OCI-LY1 (cell line): ENCODE measurements at regions not wholly inside any gene's neighbourhood (a gene's known extent, or its start where the extent isn't known, plus 50 kb on each side); places are given as distances from the start of the nearest gene placed in this dataset.
A peak's percentile ranks its signal among the peaks of the same experiment; 100 is the strongest.

ENCODE experiments used
- CTCF ChIP-seq: fragments of 200-600 bp; sonication (generic), shearing (Covaris generic); IDR thresholded peaks from 2 replicates; pipeline ENCODE4 v1.5.1; 2017; ENCODE audit warnings: mild to moderate bottlenecking, antibody characterized with exemption, low read length, moderate library complexity, mixed read lengths
- EZH2 ChIP-seq: fragments of 200-600 bp; sonication (generic), shearing (Covaris generic); IDR thresholded peaks from 2 replicates; pipeline ENCODE4 v1.8.0; 2017; ENCODE audit warnings: borderline replicate concordance, mixed run types, mild to moderate bottlenecking, antibody characterized with exemption, low read length, moderate library complexity, mixed read lengths

GRCh38 chr12:114226241-114226928 lies 179.6 kb downstream of the TBX5 start:
- peak; percentile 13; the same call in 1 of the 2 replicates for TF ChIP-seq CTCF
- no peak for TF ChIP-seq EZH2
